ENCODE measurements at regions not wholly inside any gene's neighbourhood (a gene's known extent, or its start where the extent isn't known, plus 50 kb on each side); places are given as distances from the start of the nearest gene placed in this dataset.

- TF ChIP-seq ZBTB7A (IDR thresholded peaks at IDR 0.05; ENCODE audit: low read depth) (no peak), EP300 (IDR thresholded peaks at IDR 0.05; ENCODE audit: borderline replicate concordance) (no peak), TEAD4 (IDR thresholded peaks at IDR 0.05) (no peak), FOXM1 (IDR thresholded peaks at IDR 0.05; ENCODE audit: borderline replicate concordance, low read depth) (no peak), MAX (IDR thresholded peaks at IDR 0.05) (no peak), NFIC (IDR thresholded peaks at IDR 0.05) (no peak), EGR1 (IDR thresholded peaks at IDR 0.05) (no peak), YY1 (IDR thresholded peaks at IDR 0.05; ENCODE audit: low read depth) (no peak), TAF1 (IDR thresholded peaks at IDR 0.05; ENCODE audit: low read depth) (no peak), USF1 (IDR thresholded peaks at IDR 0.05) (no peak), CEBPB (IDR thresholded peaks at IDR 0.05) (no peak)
- TF ChIP-seq, protein P1, sequence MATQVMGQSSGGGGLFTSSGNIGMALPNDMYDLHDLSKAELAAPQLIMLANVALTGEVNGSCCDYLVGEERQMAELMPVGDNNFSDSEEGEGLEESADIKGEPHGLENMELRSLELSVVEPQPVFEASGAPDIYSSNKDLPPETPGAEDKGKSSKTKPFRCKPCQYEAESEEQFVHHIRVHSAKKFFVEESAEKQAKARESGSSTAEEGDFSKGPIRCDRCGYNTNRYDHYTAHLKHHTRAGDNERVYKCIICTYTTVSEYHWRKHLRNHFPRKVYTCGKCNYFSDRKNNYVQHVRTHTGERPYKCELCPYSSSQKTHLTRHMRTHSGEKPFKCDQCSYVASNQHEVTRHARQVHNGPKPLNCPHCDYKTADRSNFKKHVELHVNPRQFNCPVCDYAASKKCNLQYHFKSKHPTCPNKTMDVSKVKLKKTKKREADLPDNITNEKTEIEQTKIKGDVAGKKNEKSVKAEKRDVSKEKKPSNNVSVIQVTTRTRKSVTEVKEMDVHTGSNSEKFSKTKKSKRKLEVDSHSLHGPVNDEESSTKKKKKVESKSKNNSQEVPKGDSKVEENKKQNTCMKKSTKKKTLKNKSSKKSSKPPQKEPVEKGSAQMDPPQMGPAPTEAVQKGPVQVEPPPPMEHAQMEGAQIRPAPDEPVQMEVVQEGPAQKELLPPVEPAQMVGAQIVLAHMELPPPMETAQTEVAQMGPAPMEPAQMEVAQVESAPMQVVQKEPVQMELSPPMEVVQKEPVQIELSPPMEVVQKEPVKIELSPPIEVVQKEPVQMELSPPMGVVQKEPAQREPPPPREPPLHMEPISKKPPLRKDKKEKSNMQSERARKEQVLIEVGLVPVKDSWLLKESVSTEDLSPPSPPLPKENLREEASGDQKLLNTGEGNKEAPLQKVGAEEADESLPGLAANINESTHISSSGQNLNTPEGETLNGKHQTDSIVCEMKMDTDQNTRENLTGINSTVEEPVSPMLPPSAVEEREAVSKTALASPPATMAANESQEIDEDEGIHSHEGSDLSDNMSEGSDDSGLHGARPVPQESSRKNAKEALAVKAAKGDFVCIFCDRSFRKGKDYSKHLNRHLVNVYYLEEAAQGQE (IDR thresholded peaks at IDR 0.05; ENCODE audit: low read depth): no peak
Measured at GRCh38 chr18:45276878-45277277, 338.4 kb upstream of the SLC14A2 start.
